T-helper 17 cell (primary cell): ENCODE measurements at regions not wholly inside any gene's neighbourhood (a gene's known extent, or its start where the extent isn't known, plus 50 kb on each side); places are given as distances from the start of the nearest gene placed in this dataset.
"Not testable (repeated sequence)": the region's sequence is repeated elsewhere in the genome, so short reads cannot be mapped to it uniquely, and the experiment has no call there.

Source experiments
- ATAC-seq: fragments of 150-1000 bp; cut with Tn5 transposase; 2 replicates; pipeline ENCODE4 v1.10.0; 2021; ENCODE audit warnings: mild to moderate bottlenecking, moderate library complexity
- DNase-seq, 3 donors: peaks; one replicate each; pipeline versions ENCODE4 v3.0.0 to v3.0.0-alpha.2; 2020 to 2021
- H3K9me3 ChIP-seq: one replicate; pipeline ENCODE4 v1.7.0; 2013; ENCODE audit warnings: low read length, mild to moderate bottlenecking; ENCODE audit not compliant: control insufficient read depth, poor library complexity, severe bottlenecking
- H3K27ac Mint-ChIP-seq: one replicate; pipeline ENCODE4 v1.8.0; 2022; ENCODE audit warnings: mild to moderate bottlenecking, moderate library complexity, mixed read lengths
- H3K27me3 Mint-ChIP-seq: one replicate; pipeline ENCODE4 v1.8.0; 2022; ENCODE audit warnings: mixed read lengths
- H3K36me3 Mint-ChIP-seq: one replicate; pipeline ENCODE4 v1.8.0; 2022; ENCODE audit warnings: low read depth, mixed read lengths
- H3K4me1 Mint-ChIP-seq: one replicate; pipeline ENCODE4 v1.8.0; 2022; ENCODE audit warnings: mild to moderate bottlenecking, mixed read lengths
- H3K4me3 Mint-ChIP-seq: one replicate; pipeline ENCODE4 v1.8.0; 2022; ENCODE audit warnings: mild to moderate bottlenecking, moderate library complexity, mixed read lengths

GRCh38 chr4:18608908-18609533, 587.5 kb upstream of the LCORL start:
- H3K4me3 Mint-ChIP-seq: no peak overlapping the region
- peaks cover 21% of the 10 kb centered on the region for H3K27me3 Mint-ChIP-seq
- DNase-seq (no peak), ATAC-seq (no peak)
- H3K4me1 Mint-ChIP-seq: no peaks in the 10 kb centered on the region
- H3K36me3 Mint-ChIP-seq: peaks cover 3% of the 10 kb centered on the region
- H3K27ac Mint-ChIP-seq: no peak overlapping the region
- no peaks in the 10 kb centered on the region for H3K9me3 ChIP-seq

DNA sequence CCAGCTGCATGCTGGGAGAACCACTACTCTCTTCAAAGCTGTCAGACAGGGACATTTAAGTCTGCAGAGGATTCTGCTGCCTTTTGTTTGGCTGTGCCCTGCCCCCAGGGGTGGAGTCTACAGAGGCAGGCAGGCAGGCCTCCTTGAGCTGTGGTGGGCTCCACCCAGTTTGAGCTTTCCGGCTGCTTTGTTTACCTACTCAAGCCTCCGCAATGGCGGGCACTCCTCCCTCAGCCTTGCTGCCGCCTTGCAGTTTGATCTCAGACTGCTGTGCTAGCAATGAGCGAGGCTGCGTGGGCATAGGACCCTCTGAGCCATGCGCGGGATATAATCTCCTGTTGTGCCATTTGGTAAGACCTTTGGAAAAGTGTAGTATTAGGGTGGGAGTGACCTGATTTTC, 581.1 kb upstream of the LCORL start:
- H3K4me1 Mint-ChIP-seq, H3K9me3 ChIP-seq, H3K27ac Mint-ChIP-seq, H3K36me3 Mint-ChIP-seq, H3K4me3 Mint-ChIP-seq, DNase-seq, ATAC-seq: not testable (repeated sequence)
- peaks cover 49% of the 10 kb centered on the region for H3K27me3 Mint-ChIP-seq

DNA sequence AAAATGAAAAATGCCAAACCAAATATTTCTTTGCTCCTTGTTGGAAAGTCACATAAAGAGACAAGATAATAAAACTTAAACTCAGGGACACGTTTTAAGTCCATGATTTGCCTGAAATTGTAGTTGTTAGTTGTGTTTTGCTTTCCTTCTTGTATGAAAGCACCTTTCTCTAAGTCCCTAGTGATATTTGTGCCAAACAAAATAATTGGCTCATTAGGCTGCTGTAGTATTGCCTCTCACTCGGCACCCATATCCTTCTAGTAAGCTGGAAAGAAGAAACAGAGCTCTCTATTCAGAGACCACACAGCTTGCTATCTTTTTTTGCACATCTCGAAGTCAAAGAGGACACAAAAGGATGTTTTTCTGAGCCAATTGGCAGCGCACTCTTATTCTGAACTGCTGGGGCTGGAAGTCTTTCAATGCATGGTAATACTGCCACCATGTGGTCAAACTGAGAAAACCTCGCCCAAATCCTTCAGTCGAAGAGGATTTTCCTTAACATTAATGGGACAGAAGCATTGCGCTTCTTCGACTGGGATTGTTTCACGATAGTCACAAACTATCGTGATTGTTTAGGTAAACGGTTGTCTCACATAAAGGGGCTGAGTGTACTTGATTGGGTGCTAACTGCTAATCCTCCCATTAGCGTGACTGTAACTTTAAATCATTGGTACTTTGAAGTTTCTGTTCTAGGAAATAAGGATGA, 571.9 kb upstream of the LCORL start:
- ATAC-seq (peak; percentile 75), DNase-seq (peak in 2 of 3 donors; percentile 12 to 24)
- Mint-ChIP-seq H3K36me3 (no peaks in the 10 kb centered on the region), H3K27me3 (peaks cover 33% of the 10 kb centered on the region), H3K4me3 (peak overlapping the region; percentile 25), H3K27ac (no peak overlapping the region), H3K4me1 (peaks cover 6% of the 10 kb centered on the region)
- H3K9me3 ChIP-seq: no peaks in the 10 kb centered on the region

DNA sequence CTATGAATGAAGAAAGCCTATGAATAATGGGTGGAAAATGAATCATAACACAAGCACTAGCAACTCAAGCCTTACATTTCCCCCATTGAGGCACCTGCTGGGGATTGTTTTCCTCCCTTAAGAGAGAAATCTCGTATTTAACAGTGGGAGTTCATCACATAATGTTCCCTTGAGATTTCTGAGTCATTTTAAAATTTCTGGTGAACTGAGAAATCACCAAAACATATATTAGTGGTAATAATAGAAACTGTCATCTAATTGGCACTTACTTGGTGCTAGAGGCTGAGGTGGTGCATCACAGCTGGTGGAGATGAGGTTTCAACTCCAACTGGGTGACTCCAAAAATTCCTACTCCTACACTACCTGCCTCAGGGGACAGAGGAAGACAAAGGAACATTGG, 561.3 kb upstream of the LCORL start:
- no peak for DNase-seq
- H3K27ac Mint-ChIP-seq: no peak overlapping the region
- no peaks in the 10 kb centered on the region for H3K9me3 ChIP-seq
- H3K27me3 Mint-ChIP-seq: peaks cover 57% of the 10 kb centered on the region
- peaks cover 5% of the 10 kb centered on the region for H3K4me1 Mint-ChIP-seq
- no peak for ATAC-seq
- H3K4me3 Mint-ChIP-seq: no peak overlapping the region
- H3K36me3 Mint-ChIP-seq: no peaks in the 10 kb centered on the region

DNA sequence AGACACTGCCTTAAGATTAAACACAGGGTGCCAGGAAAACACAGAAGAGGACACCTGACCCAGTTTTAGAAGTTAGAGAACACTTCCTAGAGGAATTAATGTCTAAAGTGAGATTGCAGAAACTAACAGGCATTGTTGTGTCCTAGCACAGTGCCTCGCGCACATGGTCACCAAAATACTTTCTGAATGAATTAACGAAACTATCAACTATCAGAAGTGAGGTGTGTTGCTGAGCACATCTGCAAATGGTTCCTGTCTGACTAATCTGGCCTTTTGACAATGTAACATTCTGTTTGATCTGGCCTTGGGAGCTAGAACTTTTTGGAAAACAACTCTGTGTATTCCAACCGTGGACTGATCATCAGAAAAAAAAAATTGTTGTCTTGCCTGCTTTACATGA, 556.8 kb upstream of the LCORL start:
- peaks cover 30% of the 10 kb centered on the region for H3K27me3 Mint-ChIP-seq
- ATAC-seq (no peak), DNase-seq (no peak)
- no peak overlapping the region for H3K4me3 Mint-ChIP-seq
- H3K9me3 ChIP-seq: no peaks in the 10 kb centered on the region
- no peaks in the 10 kb centered on the region for H3K36me3 Mint-ChIP-seq
- H3K27ac Mint-ChIP-seq: no peak overlapping the region
- no peaks in the 10 kb centered on the region for H3K4me1 Mint-ChIP-seq

- H3K9me3 ChIP-seq: no peaks in the 10 kb centered on the region
Observed at GRCh38 chr4:18572481-18572880, 550.9 kb upstream of the LCORL start.

DNA sequence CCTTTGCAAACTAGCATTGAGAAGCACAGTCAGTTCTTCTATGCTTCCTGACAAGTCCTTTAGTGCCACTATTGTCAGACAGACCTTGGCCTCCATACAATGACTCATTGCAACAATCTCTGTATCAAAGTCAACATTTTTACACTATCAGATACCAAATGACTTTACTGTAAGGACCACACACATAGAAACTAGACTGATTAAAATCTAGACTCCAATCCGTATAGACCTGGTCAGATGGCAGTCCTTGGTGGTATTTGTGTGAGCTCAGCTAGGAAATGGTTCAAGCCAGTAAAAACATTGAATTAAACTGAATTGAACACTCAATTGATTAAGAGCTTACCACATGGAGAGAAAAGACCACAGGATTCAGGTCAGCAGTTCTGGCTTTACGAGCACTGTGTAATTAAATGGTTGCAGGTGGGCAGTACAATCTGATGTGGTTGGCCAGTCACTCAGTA, 549.8 kb upstream of the LCORL start:
- peaks cover 2% of the 10 kb centered on the region for H3K4me1 Mint-ChIP-seq
- H3K9me3 ChIP-seq: no peaks in the 10 kb centered on the region
- H3K36me3 Mint-ChIP-seq: no peaks in the 10 kb centered on the region
- H3K27ac Mint-ChIP-seq: no peak overlapping the region
- DNase-seq (no peak), ATAC-seq (no peak)
- H3K27me3 Mint-ChIP-seq: peaks cover 21% of the 10 kb centered on the region
- H3K4me3 Mint-ChIP-seq: no peak overlapping the region

More at GRCh38 chr4:18572481-18572880, 550.9 kb upstream of the LCORL start:
- ATAC-seq (no peak), DNase-seq (no peak)
- H3K4me3 Mint-ChIP-seq: no peak overlapping the region
- peaks cover 2% of the 10 kb centered on the region for H3K4me1 Mint-ChIP-seq
- H3K27ac Mint-ChIP-seq: no peak overlapping the region
- no peaks in the 10 kb centered on the region for H3K36me3 Mint-ChIP-seq
- peaks cover 21% of the 10 kb centered on the region for H3K27me3 Mint-ChIP-seq

DNA sequence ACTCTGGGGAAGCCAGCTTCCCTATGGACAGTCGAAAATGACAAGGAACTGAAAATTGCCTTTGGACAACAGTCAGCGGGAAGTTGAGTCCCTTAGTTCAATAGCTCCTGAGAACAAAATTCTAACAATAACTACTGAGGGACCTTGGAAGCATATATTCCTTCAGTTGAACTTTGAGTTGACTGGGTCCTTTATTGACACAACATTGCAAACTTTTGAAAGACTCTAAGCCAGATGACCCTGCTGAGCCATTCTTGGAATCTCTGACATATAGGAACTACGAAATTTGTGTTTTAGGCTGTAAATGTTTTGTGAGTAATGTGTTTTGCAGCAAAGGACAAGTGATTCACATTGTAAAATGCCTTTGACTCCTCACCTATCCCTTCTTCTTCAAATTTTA, 548.8 kb upstream of the LCORL start:
- DNase-seq: no peak
- peaks cover 2% of the 10 kb centered on the region for H3K4me1 Mint-ChIP-seq
- no peaks in the 10 kb centered on the region for H3K9me3 ChIP-seq
- H3K27me3 Mint-ChIP-seq: peaks cover 21% of the 10 kb centered on the region
- no peak overlapping the region for H3K27ac Mint-ChIP-seq
- ATAC-seq: no peak
- H3K4me3 Mint-ChIP-seq: no peak overlapping the region
- no peaks in the 10 kb centered on the region for H3K36me3 Mint-ChIP-seq

- DNase-seq: no peak
- Mint-ChIP-seq H3K36me3 (no peaks in the 10 kb centered on the region), H3K27ac (no peak overlapping the region), H3K4me1 (peaks cover 2% of the 10 kb centered on the region), H3K4me3 (no peak overlapping the region), H3K27me3 (peaks cover 12% of the 10 kb centered on the region)
- ATAC-seq: no peak
- no peaks in the 10 kb centered on the region for H3K9me3 ChIP-seq
Observed at GRCh38 chr4:18568600-18568999, 547.0 kb upstream of the LCORL start.

GRCh38 chr4:18566970-18567799, 545.6 kb upstream of the LCORL start:
- H3K27ac Mint-ChIP-seq: no peak overlapping the region
- H3K4me1 Mint-ChIP-seq: peaks cover 2% of the 10 kb centered on the region
- peaks cover 12% of the 10 kb centered on the region for H3K27me3 Mint-ChIP-seq
- no peaks in the 10 kb centered on the region for H3K9me3 ChIP-seq
- no peak overlapping the region for H3K4me3 Mint-ChIP-seq
- no peak for ATAC-seq
- no peak for DNase-seq
- H3K36me3 Mint-ChIP-seq: no peaks in the 10 kb centered on the region

DNA sequence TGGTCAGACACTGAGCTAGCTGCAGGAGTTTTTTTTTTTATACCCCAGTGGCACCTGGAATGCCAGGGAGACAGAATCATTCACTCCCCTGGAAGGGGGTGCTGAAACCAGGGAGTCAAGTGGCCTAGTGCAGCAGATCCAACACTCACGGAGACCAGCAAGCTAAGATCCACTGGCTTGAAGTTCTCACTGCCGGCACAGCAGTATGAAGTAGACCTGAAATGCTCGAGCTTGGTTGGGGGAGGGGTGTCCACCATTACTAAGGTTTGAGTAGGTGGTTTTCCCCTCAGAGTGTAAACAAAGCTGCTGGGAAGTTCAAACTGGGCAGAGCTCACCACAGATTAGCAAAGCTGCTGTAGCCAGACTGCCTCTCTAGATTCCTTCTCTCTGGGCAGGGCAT, 537.9 kb upstream of the LCORL start:
- Mint-ChIP-seq H3K4me1 (no peaks in the 10 kb centered on the region), H3K36me3 (no peaks in the 10 kb centered on the region), H3K27ac (no peak overlapping the region), H3K27me3 (peaks cover 8% of the 10 kb centered on the region), H3K4me3 (no peak overlapping the region)
- DNase-seq (no peak), ATAC-seq (no peak)
- H3K9me3 ChIP-seq: no peaks in the 10 kb centered on the region

GRCh38 chr4:18556402-18556801, 534.8 kb upstream of the LCORL start:
- DNase-seq: no peak
- H3K27ac Mint-ChIP-seq: no peak overlapping the region
- peaks cover 8% of the 10 kb centered on the region for H3K27me3 Mint-ChIP-seq
- H3K36me3 Mint-ChIP-seq: no peaks in the 10 kb centered on the region
- H3K9me3 ChIP-seq: no peaks in the 10 kb centered on the region
- ATAC-seq: no peak
- H3K4me3 Mint-ChIP-seq: no peak overlapping the region
- H3K4me1 Mint-ChIP-seq: no peaks in the 10 kb centered on the region

- no peaks in the 10 kb centered on the region for H3K36me3 Mint-ChIP-seq
- DNase-seq (no peak), ATAC-seq (no peak)
- no peak overlapping the region for H3K27ac Mint-ChIP-seq
- no peaks in the 10 kb centered on the region for H3K9me3 ChIP-seq
- peaks cover 34% of the 10 kb centered on the region for H3K27me3 Mint-ChIP-seq
- H3K4me1 Mint-ChIP-seq: no peaks in the 10 kb centered on the region
- no peak overlapping the region for H3K4me3 Mint-ChIP-seq
Observed at GRCh38 chr4:18540349-18540748, 518.8 kb upstream of the LCORL start.
